RWPE1 (cell line): ENCODE measurements at regions not wholly inside any gene's neighbourhood (a gene's known extent, or its start where the extent isn't known, plus 50 kb on each side); places are given as distances from the start of the nearest gene placed in this dataset.

Source experiments
- CTCF ChIA-PET: fragments of 350-600 bp; sonication (Branson Sonifier 250); formaldehyde crosslinking; extraction: SDS; loops from one replicate; lab custom pipeline; 2021; lab: Yijun Ruan, JAX
- POLR2A ChIA-PET: fragments of 400-600 bp; formaldehyde crosslinking; extraction: SDS; loops from one replicate; lab custom pipeline; 2020; ENCODE audit warnings: antibody characterized with exemption; ENCODE audit not compliant: low non-redundant PET; lab: Yijun Ruan, JAX
- DNase-seq: peaks from one replicate; pipeline ENCODE4 v3.0.0; 2012; ENCODE audit warnings: low spot score
- H3K27ac ChIP-seq: fragments of 450-650 bp; 2 replicates; pipeline ENCODE4 v1.5.1; 2017
- TF ChIP-seq, protein P1 (sequence below): fragments of 450-650 bp; conservative IDR thresholded peaks from 2 replicates; pipeline ENCODE4 v1.5.1; 2017; ENCODE audit warnings: low read depth, mild to moderate bottlenecking

DNA sequence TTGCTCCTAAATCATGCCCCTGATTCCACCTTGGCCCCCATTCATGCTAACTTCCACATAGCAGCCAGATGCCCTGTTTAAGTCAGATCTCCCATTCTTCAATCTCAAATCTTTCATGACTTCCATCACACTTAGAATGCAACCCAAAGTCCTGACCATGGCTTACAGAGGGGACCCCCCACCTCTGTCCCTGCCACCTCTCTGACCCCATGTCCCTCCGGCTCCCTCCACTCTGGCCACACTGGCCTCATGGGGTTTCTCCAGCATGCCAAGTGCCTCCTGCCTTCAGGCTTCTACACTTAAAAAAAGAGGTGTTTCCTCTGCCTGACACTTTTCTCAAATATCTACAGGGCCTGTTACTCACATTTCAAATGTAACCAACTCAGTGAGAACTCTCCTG, 93.6 kb downstream of the C13orf42 start:
- TF ChIP-seq, protein P1, sequence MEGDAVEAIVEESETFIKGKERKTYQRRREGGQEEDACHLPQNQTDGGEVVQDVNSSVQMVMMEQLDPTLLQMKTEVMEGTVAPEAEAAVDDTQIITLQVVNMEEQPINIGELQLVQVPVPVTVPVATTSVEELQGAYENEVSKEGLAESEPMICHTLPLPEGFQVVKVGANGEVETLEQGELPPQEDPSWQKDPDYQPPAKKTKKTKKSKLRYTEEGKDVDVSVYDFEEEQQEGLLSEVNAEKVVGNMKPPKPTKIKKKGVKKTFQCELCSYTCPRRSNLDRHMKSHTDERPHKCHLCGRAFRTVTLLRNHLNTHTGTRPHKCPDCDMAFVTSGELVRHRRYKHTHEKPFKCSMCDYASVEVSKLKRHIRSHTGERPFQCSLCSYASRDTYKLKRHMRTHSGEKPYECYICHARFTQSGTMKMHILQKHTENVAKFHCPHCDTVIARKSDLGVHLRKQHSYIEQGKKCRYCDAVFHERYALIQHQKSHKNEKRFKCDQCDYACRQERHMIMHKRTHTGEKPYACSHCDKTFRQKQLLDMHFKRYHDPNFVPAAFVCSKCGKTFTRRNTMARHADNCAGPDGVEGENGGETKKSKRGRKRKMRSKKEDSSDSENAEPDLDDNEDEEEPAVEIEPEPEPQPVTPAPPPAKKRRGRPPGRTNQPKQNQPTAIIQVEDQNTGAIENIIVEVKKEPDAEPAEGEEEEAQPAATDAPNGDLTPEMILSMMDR, result no peak
- ChIA-PET POLR2A (no interaction called here), CTCF (no interaction called here)
- H3K27ac ChIP-seq, result no peak overlapping the region
- no peak for DNase-seq

DNA sequence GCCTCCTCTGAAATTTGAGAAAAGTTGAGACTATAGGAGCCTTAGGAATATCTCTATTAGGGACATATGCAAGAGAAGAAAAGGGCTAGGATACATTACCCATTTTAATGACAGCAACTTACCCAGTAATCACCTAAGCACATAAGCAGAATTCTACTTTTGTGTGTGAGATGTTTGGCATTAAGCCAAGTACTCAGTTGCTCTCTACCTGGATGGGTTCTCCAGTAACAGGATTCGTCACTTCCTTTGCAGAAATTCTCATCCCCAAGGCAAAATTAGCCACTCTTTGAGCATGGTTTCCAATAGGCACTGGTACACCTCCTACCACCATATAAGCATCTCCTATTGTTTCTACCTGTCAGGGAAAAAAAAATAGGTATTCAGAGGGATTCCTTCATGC, 95.1 kb downstream of the C13orf42 start:
- ChIA-PET CTCF (interaction anchor here (0.8 kb wide), 1 partner anchor 139 kb away, joined by 3 read pairs; no protein-coding TSS in a partner anchor), POLR2A (no interaction called here)
- no peak overlapping the region for H3K27ac ChIP-seq
- TF ChIP-seq, protein P1, result no peak
- no peak for DNase-seq

DNA sequence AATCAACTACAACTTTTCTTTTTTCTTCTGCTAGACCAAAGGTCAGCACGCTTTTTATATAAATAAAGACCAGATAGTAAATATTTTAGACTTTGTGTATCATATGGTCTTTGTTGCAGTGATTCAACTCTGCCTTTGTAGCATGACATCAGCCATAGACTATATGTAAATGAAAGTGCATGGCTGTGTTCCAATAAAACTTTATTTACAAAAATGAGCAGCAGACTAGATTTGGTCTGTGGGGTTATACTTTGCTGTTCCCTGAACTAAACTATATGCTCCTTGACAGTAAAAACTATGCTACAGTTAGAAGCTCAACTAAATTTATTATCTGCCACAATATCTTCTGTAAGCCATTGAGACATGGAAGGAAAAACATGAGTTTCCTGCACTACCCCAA, 100.0 kb downstream of the RNASEH2B start:
- no peak for DNase-seq
- no peak overlapping the region for H3K27ac ChIP-seq
- ChIA-PET POLR2A (no interaction called here), CTCF (no interaction called here)
- TF ChIP-seq, protein P1, result no peak

DNA sequence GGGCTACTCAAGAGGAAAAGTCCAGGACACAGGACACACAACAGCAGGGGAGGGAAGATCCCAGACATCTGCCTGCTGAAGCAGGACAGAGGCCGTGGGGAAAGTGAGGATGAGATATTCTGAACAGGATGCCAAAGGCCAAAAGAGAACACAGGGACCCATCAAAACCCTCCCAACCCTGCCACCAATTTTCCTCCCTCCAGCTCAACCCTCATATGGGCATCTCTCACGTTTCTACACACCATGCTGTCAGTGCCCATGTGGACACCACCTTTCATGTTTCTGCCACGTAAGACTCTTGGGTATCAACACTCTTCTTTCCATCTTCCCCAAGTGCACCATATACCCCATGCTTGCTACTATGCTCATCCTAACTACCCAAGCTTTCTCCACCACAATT, 97.6 kb downstream of the RNASEH2B start:
- no peak for DNase-seq
- no peak overlapping the region for H3K27ac ChIP-seq
- CTCF ChIA-PET, result interaction anchor here (0.9 kb wide), 1 partner anchor 10 kb away, joined by 3 read pairs; no protein-coding TSS in a partner anchor
- POLR2A ChIA-PET, result no interaction called here
- TF ChIP-seq, protein P1, result no peak

DNA sequence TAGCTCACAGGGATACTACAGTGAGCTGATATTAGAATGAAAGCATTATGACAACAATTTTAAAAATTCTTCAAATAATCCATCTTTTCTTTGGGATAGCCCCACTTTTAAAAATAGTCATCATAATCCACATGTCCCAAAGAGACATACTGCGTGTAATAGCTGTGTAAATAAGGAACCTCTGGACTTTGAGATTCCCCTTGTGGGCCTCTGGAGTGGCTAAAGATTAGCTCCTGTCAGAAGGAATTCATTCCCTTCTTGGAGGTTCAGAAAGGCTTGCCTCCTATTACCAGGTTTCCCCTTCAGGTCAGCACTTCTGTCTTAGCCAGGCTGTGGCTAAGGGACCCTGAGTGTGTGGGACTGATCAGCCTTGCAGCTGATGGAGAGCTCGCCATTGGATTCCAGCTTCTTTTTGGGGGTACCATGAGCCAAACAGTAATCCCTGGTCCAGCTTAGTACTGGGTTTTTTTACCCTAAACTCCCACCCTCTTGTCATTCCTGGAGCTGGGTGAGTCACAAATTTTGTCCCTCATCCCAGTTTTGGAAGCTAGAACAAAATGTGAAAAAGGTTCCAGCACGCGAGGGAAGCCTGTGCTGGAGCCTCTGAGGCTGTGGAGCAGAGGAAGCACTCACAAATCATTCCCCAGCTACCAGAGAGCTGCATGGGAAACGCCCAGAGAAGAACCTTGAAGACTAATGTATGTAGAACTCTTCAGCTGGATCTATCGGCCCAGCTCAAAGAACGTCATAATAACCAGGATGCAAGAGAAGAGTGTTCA, 96.7 kb downstream of the RNASEH2B start:
- H3K27ac ChIP-seq, result no peak overlapping the region
- TF ChIP-seq, protein P1, result no peak
- DNase-seq, result no peak
- POLR2A ChIA-PET, result no interaction called here
- CTCF ChIA-PET, result interaction anchor here (0.7 to 0.8 kb wide), 2 partner anchors 96 to 114 kb away, joined by 3 to 4 read pairs; no protein-coding TSS in a partner anchor
